HepG2 (cell line): ENCODE measurements at regions not wholly inside any gene's neighbourhood (a gene's known extent, or its start where the extent isn't known, plus 50 kb on each side); places are given as distances from the start of the nearest gene placed in this dataset.

ENCODE experiments used
- ERF ChIP-seq: IDR thresholded peaks from 2 replicates; pipeline ENCODE4 v1.6.1; 2018; ENCODE audit warnings: missing biosample characterization, missing genetic modification reagents
- EZH2 ChIP-seq: conservative IDR thresholded peaks from 2 replicates; pipeline ENCODE4 v1.6.1; 2012; ENCODE audit warnings: mild to moderate bottlenecking, low read depth, low read length, moderate library complexity
- PITX1 ChIP-seq: sonication (generic); formaldehyde crosslinking; IDR thresholded peaks from 2 replicates; pipeline ENCODE4 v1.5.1; 2020; ENCODE audit warnings: mild to moderate bottlenecking, missing genetic modification reagents
- ZBTB8A ChIP-seq: sonication (generic); formaldehyde crosslinking; IDR thresholded peaks from 2 replicates; pipeline ENCODE4 v1.4.0; 2020; ENCODE audit warnings: mild to moderate bottlenecking, low read depth, missing genetic modification reagents, borderline replicate concordance
- ZNF121 ChIP-seq: sonication (generic); formaldehyde crosslinking; IDR thresholded peaks from 2 replicates; pipeline ENCODE4 v1.5.0; 2020; ENCODE audit warnings: mild to moderate bottlenecking, missing genetic modification reagents
- TF ChIP-seq, protein P1 (sequence below): sonication (generic); formaldehyde crosslinking; IDR thresholded peaks from 2 replicates; pipeline ENCODE4 v1.4.0; 2020; ENCODE audit warnings: missing genetic modification reagents

DNA sequence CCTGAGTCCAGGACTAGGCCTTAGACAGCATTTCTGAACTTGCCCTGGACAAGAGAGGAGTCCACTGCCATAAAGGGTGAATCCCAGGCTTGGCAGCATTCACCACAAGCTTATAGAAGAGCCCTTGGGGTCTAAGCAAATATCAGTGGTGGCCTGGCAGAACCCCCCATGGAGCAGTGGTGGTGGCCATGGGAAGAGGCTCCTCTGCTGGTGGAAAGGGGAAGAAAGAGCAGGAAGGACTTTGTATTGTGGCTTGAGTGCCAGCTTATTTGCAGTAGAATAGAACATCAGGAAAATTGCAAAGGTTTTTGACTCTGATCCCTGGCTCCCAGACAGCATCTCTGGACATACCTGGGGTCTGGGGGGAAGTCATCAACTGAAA is 58.1 kb upstream of the STARD8 start:
- TF ChIP-seq EZH2 (no peak), PITX1 (CRISPR knock-in tag) (no peak), ZNF121 (no peak), ERF (CRISPR knock-in tag) (no peak), ZBTB8A (CRISPR knock-in tag) (no peak)
- TF ChIP-seq, protein P1, sequence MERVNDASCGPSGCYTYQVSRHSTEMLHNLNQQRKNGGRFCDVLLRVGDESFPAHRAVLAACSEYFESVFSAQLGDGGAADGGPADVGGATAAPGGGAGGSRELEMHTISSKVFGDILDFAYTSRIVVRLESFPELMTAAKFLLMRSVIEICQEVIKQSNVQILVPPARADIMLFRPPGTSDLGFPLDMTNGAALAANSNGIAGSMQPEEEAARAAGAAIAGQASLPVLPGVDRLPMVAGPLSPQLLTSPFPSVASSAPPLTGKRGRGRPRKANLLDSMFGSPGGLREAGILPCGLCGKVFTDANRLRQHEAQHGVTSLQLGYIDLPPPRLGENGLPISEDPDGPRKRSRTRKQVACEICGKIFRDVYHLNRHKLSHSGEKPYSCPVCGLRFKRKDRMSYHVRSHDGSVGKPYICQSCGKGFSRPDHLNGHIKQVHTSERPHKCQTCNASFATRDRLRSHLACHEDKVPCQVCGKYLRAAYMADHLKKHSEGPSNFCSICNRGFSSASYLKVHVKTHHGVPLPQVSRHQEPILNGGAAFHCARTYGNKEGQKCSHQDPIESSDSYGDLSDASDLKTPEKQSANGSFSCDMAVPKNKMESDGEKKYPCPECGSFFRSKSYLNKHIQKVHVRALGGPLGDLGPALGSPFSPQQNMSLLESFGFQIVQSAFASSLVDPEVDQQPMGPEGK (CRISPR knock-in tag), result no peak
